Uterus (tissue), 2 donors: ENCODE measurements at regions not wholly inside any gene's neighbourhood (a gene's known extent, or its start where the extent isn't known, plus 50 kb on each side); places are given as distances from the start of the nearest gene placed in this dataset.

Source experiments
- CTCF ChIP-seq, 4 experiments: fragments of 200-600 bp in 2 of 4; fragments of 450-650 bp in 2 of 4; sonication (generic) in 2 of 4; IDR thresholded peaks; one replicate each; pipeline ENCODE4 v1.5.1; 2016 to 2019; ENCODE audit warnings: antibody characterized with exemption in 4 of 4, mild to moderate bottlenecking in 2 of 4, moderate library complexity in 1 of 4
- POLR2A ChIP-seq, 2 donors: fragments of 450-650 bp; IDR thresholded peaks; one replicate each; pipeline ENCODE4 v1.6.1; 2016; ENCODE audit warnings: antibody characterized with exemption in 2 of 2, mild to moderate bottlenecking in 1 of 2, moderate library complexity in 1 of 2

GRCh38 chr5:165882099-165882498, 2376.7 kb downstream of the MAT2B start:
- no peak for TF ChIP-seq CTCF (IDR thresholded peaks at IDR 0.05)
- TF ChIP-seq POLR2A (IDR thresholded peaks at IDR 0.05) = no peak
